K562 (cell line): ENCODE measurements at regions not wholly inside any gene's neighbourhood (a gene's known extent, or its start where the extent isn't known, plus 50 kb on each side); places are given as distances from the start of the nearest gene placed in this dataset.

Experiments
- ATAC-seq: fragments of 200-7000 bp; cut with Tn5 transposase; 3 replicates; pipeline ENCODE4 v1.9.1; 2020; ENCODE audit warnings: moderate library complexity
- BruUV-seq: library from RNA; stranded (reverse); fragments of 400-500 nt; replicated peaks from 2 replicates; lab custom pipeline; 2021; lab: Mats Ljungman, UMichigan
- CTCF ChIA-PET: fragments of 300-600 bp; formaldehyde crosslinking; extraction: SDS; loops from one replicate; lab custom pipeline; 2021; ENCODE audit warnings: low intra/inter-chr PET ratio; lab: Yijun Ruan, JAX
- POLR2A ChIA-PET: fragments of 300-600, 350-650 bp; sonication (Branson Sonifier 250); formaldehyde crosslinking; extraction: SDS; loops from one replicate; lab custom pipeline; 2021; ENCODE audit warnings: antibody characterized with exemption, inconsistent platforms; lab: Yijun Ruan, JAX
- DNase-seq, 4 experiments: peaks; one replicate each; pipeline versions ENCODE4 v3.0.0 to v3.0.0-alpha.2; 2011 to 2018; ENCODE audit warnings: low spot score in 3 of 4, mixed read lengths in 3 of 4; ENCODE audit errors: extremely low read depth in 1 of 4
- FAIRE-seq: peaks from 2 replicates; lab custom pipeline; 2011; peaks lifted over from hg19 to GRCh38; lab: Jason Lieb, UNC
- H2AFZ ChIP-seq: 2 replicates; pipeline ENCODE4 v1.6.0; 2011; ENCODE audit warnings: low read depth, low read length, control low read depth, inconsistent platforms
- H3K27ac ChIP-seq: fragments of 200-600 bp; 3 replicates; pipeline ENCODE4 v1.8.0; 2011; ENCODE audit warnings: low read depth, mild to moderate bottlenecking, control low read depth, inconsistent platforms, low read length, moderate library complexity, mixed read lengths; ENCODE audit errors: extremely low read depth
- H3K27me3 ChIP-seq, 2 experiments: fragments of 300-600 bp in 1 of 2; 2 replicates in 1 of 2; 3 replicates in 1 of 2; pipeline versions ENCODE4 v1.6.0 to v1.8.0; 2011; ENCODE audit warnings: inconsistent platforms in 2 of 2, low read length in 2 of 2, mild to moderate bottlenecking in 1 of 2, mixed read lengths in 1 of 2, moderate library complexity in 1 of 2; ENCODE audit not compliant: control insufficient read depth in 2 of 2, insufficient read depth in 2 of 2
- H3K36me3 ChIP-seq: fragments of 300-600 bp; 3 replicates; pipeline ENCODE4 v1.8.0; 2011; ENCODE audit warnings: mild to moderate bottlenecking, low read length, inconsistent platforms; ENCODE audit not compliant: control insufficient read depth, insufficient read depth
- H3K4me1 ChIP-seq, 2 experiments: fragments of 200-600 bp in 1 of 2; replicated peaks in 1 of 2; 2 replicates in 1 of 2; 3 replicates in 1 of 2; pipeline versions ENCODE4 v1.5.1 to v1.8.0; 2011; ENCODE audit warnings: inconsistent platforms in 2 of 2, low read length in 2 of 2, mild to moderate bottlenecking in 1 of 2, mixed read lengths in 1 of 2, moderate library complexity in 1 of 2; ENCODE audit not compliant: control insufficient read depth in 2 of 2, insufficient read depth in 2 of 2
- H3K4me2 ChIP-seq: 2 replicates; pipeline ENCODE4 v1.6.1; 2011; ENCODE audit warnings: low read length, control low read depth, inconsistent platforms, mixed read lengths; ENCODE audit not compliant: insufficient read depth
- H3K4me3 ChIP-seq: fragments of 200-600 bp; sonication (generic), shearing (Covaris generic); 2 replicates; pipeline ENCODE4 v1.5.1; 2016; ENCODE audit warnings: control low read depth, inconsistent platforms
- H3K79me2 ChIP-seq: fragments of 200-600 bp; 3 replicates; pipeline ENCODE4 v1.8.0; 2011; ENCODE audit warnings: low read length, inconsistent platforms; ENCODE audit not compliant: control insufficient read depth, insufficient read depth
- H3K9ac ChIP-seq, 2 experiments: 2 replicates each; pipeline versions ENCODE4 v1.6.0 to v1.6.1; 2011; ENCODE audit warnings: low read depth in 2 of 2, low read length in 2 of 2, control low read depth in 1 of 2, inconsistent platforms in 1 of 2, mild to moderate bottlenecking in 1 of 2, mixed read lengths in 1 of 2; ENCODE audit not compliant: insufficient read depth in 1 of 2
- H3K9me1 ChIP-seq: one replicate; pipeline ENCODE4 v1.6.0; 2011; ENCODE audit warnings: inconsistent platforms, mild to moderate bottlenecking, low read length, moderate library complexity; ENCODE audit not compliant: control insufficient read depth, insufficient read depth
- H3K9me3 ChIP-seq: replicated peaks from 2 replicates; pipeline ENCODE4 v1.5.1; 2011; ENCODE audit warnings: low read depth, low read length, inconsistent platforms; ENCODE audit not compliant: control insufficient read depth, insufficient read depth
- H4K20me1 ChIP-seq: replicated peaks from 2 replicates; pipeline ENCODE4 v1.6.1; 2011; ENCODE audit warnings: low read length, inconsistent platforms, mixed read lengths; ENCODE audit not compliant: control insufficient read depth, insufficient read depth
- C11orf30 ChIP-seq: fragments of 450-650 bp; IDR thresholded peaks from 2 replicates; pipeline ENCODE4 v1.6.1; 2016; ENCODE audit warnings: low read depth, mild to moderate bottlenecking
- CXXC5 ChIP-seq: fragments of 250-450 bp; sonication (Bioruptor Pico); IDR thresholded peaks from 2 replicates; pipeline ENCODE4 v1.8.0; 2022; ENCODE audit warnings: inconsistent platforms, mild to moderate bottlenecking, moderate library complexity
- ELK3 ChIP-seq: fragments of 450-650 bp; formaldehyde crosslinking; IDR thresholded peaks from 2 replicates; pipeline ENCODE4 v1.4.0; 2020; ENCODE audit warnings: mild to moderate bottlenecking
- FOS ChIP-seq: IDR thresholded peaks from 3 replicates; pipeline ENCODE4 v1.6.1; 2011; ENCODE audit not compliant: insufficient read length; ENCODE audit errors: extremely low read depth
- FUS ChIP-seq: fragments of 200-400 bp; formaldehyde crosslinking; optimal IDR thresholded peaks from 2 replicates; pipeline ENCODE3; 2017; ENCODE audit warnings: low read depth, low read length
- HBP1 ChIP-seq: fragments of 450-650 bp; formaldehyde crosslinking; IDR thresholded peaks from 2 replicates; pipeline ENCODE4 v1.4.0; 2022; ENCODE audit warnings: missing genetic modification characterization
- HLTF ChIP-seq: fragments of 450-650 bp; IDR thresholded peaks from 2 replicates; pipeline ENCODE4 v1.6.1; 2016
- MITF ChIP-seq: IDR thresholded peaks from 2 replicates; pipeline ENCODE4 v1.6.1; 2014; ENCODE audit warnings: antibody characterized with exemption
- NCOA4 ChIP-seq: fragments of 450-650 bp; IDR thresholded peaks from 2 replicates; pipeline ENCODE4 v1.6.1; 2018; ENCODE audit warnings: mild to moderate bottlenecking; ENCODE audit not compliant: partially characterized antibody
- NKRF ChIP-seq: fragments of 450-650 bp; IDR thresholded peaks from 2 replicates; pipeline ENCODE4 v1.6.1; 2016; ENCODE audit warnings: borderline replicate concordance
- SRSF1 ChIP-seq: fragments of 200-400 bp; formaldehyde crosslinking; IDR thresholded peaks from 2 replicates; pipeline ENCODE4 v1.6.1; 2017; ENCODE audit warnings: mild to moderate bottlenecking, low read depth, low read length, moderate library complexity
- USF2 ChIP-seq: sonication (generic); formaldehyde crosslinking; IDR thresholded peaks from 2 replicates; pipeline ENCODE4 v1.5.0; 2020; ENCODE audit warnings: missing genetic modification reagents
- ZFP91 ChIP-seq: sonication (generic); formaldehyde crosslinking; IDR thresholded peaks from 2 replicates; pipeline ENCODE4 v1.8.0; 2022; ENCODE audit warnings: mild to moderate bottlenecking, missing genetic modification reagents
- WGBS: fragments of 100-300 bp; shearing (Covaris generic); methylation state at CpG from one replicate; pipeline ENCODE4 v1.1.6; 2016; ENCODE audit warnings: low coverage, mixed read lengths; ENCODE audit not compliant: insufficient coverage; ENCODE audit errors: missing lambda C conversion rate; 5-methylcytosine and 5-hydroxymethylcytosine counted together
- in situ Hi-C: fragments of 300-500 bp; cut with MboI; formaldehyde crosslinking; loops from 4 replicates; pipeline ENCODE4 v1.15.0; 2018; ENCODE audit warnings: inconsistent platforms, mixed read lengths
- intact Hi-C: fragments of 100-400 bp; cut with micrococcal nuclease; formaldehyde crosslinking; loops from 2 replicates; pipeline ENCODE4 v1.14.2; 2022

- BruUV-seq = no TSS peak
- Histone ChIP-seq H3K9ac (no peak overlapping the region), H3K4me2 (no peak overlapping the region), H3K27me3 (no peaks in the 10 kb centered on the region), H3K9me1 (no peaks in the 10 kb centered on the region), H2AFZ (no peak overlapping the region), H3K9me3 (0 out of 2 replicates have a peak, but pooled peaks cover 2% of the 10 kb centered on the region), H3K4me3 (no peak overlapping the region), H4K20me1 (no peaks in the 10 kb centered on the region), H3K4me1 (no peaks in the 10 kb centered on the region), H3K79me2 (no peaks in the 10 kb centered on the region), H3K36me3 (no peaks in the 10 kb centered on the region), H3K27ac (no peak overlapping the region)
- FAIRE-seq = no peak
- WGBS = 0% methylated on average over 2 of the region's 2 CpGs
- no peak for DNase-seq
- no peak for ATAC-seq
- ChIA-PET POLR2A (no interaction called here), CTCF (no interaction called here)
- in situ Hi-C loops = no loop called here
- intact Hi-C loops = no loop called here
- TF ChIP-seq ELK3 = no peak
- TF ChIP-seq CXXC5 (CRISPR knock-in tag) = no peak
- no peak for TF ChIP-seq HBP1
- TF ChIP-seq NCOA4 = no peak
- TF ChIP-seq MITF = no peak
- no peak for TF ChIP-seq FOS
- no peak for TF ChIP-seq ZFP91 (CRISPR knock-in tag)
- no peak for TF ChIP-seq USF2 (CRISPR knock-in tag)
- no peak for TF ChIP-seq HLTF
- TF ChIP-seq NKRF = no peak
- TF ChIP-seq SRSF1 = no peak
- TF ChIP-seq FUS = no peak
- TF ChIP-seq C11orf30 = no peak
Measured at GRCh38 chr4:124277691-124278090, 434.8 kb downstream of the ANKRD50 start.
